HCT116 (cell line): ENCODE measurements at regions not wholly inside any gene's neighbourhood (a gene's known extent, or its start where the extent isn't known, plus 50 kb on each side); places are given as distances from the start of the nearest gene placed in this dataset.
"Not testable (repeated sequence)": the region's sequence is repeated elsewhere in the genome, so short reads cannot be mapped to it uniquely, and the experiment has no call there.

Experiments used
- ATAC-seq: fragments of 200-7000 bp; cut with Tn5 transposase; 2 replicates; pipeline ENCODE4 v1.9.1; 2020; ENCODE audit warnings: mild to moderate bottlenecking, moderate library complexity
- BruUV-seq: library from RNA; stranded (reverse); fragments of 400-500 nt; replicated peaks from 2 replicates; lab custom pipeline; 2021; lab: Mats Ljungman, UMichigan
- CTCF ChIA-PET: fragments of 300-600 bp; sonication (Branson Sonifier 250); formaldehyde crosslinking; loops from one replicate; lab custom pipeline; 2021; ENCODE audit warnings: antibody characterized with exemption; lab: Charles Lee
- POLR2A ChIA-PET: fragments of 300-600, 350-600 bp; sonication (Branson Sonifier 250); formaldehyde crosslinking; loops from one replicate; lab custom pipeline; 2021; ENCODE audit warnings: antibody characterized with exemption; lab: Charles Lee
- RAD21 ChIA-PET, 2 experiments: fragments of 300-600 bp; sonication (Branson Sonifier 250); formaldehyde crosslinking; loops; one replicate each; lab custom pipeline; 2023; ENCODE audit warnings: low total read pairs in 2 of 2; ENCODE audit not compliant: uncharacterized antibody in 2 of 2, unreplicated experiment in 2 of 2, low non-redundant PET in 1 of 2; lab: Charles Lee
- DNase-seq: peaks from one replicate; pipeline ENCODE4 v3.0.0-alpha.2; 2010; ENCODE audit warnings: low read depth, low spot score
- H2AFZ ChIP-seq: fragments of 200-600 bp; shearing (Covaris generic), sonication (generic); 2 replicates; pipeline ENCODE4 v1.6.1; 2017; ENCODE audit warnings: low read depth, mixed run types, mixed read lengths, antibody characterized with exemption, low read length; ENCODE audit not compliant: poor library complexity, severe bottlenecking
- H3K27ac ChIP-seq: 2 replicates; pipeline ENCODE4 v1.5.1; 2012; ENCODE audit warnings: low read depth, low read length
- H3K27me3 ChIP-seq: fragments of 200-600 bp; sonication (generic); 2 replicates; pipeline ENCODE4 v1.6.1; 2016; ENCODE audit warnings: mixed run types, low read length, mixed read lengths; ENCODE audit not compliant: insufficient read depth
- H3K36me3 ChIP-seq, 2 experiments: fragments of 200-500 bp in 1 of 2; fragments of 200-600 bp in 1 of 2; sonication (Bioruptor generic) in 1 of 2; sonication (generic) in 1 of 2; 2 replicates each; pipeline versions ENCODE4 v1.5.1 to v1.6.1; 2014 to 2016; ENCODE audit warnings: low read length in 2 of 2, inconsistent platforms in 1 of 2, mixed read lengths in 1 of 2, mixed run types in 1 of 2; ENCODE audit not compliant: insufficient read depth in 2 of 2, control insufficient read depth in 1 of 2
- H3K4me1 ChIP-seq, 2 experiments: fragments of 200-600 bp in 1 of 2; sonication (generic) in 1 of 2; 2 replicates each; pipeline versions ENCODE4 v1.5.1 to v1.6.1; 2012 to 2017; ENCODE audit warnings: low read length in 2 of 2, inconsistent platforms in 1 of 2, mild to moderate bottlenecking in 1 of 2, mixed read lengths in 1 of 2, mixed run types in 1 of 2, moderate library complexity in 1 of 2; ENCODE audit not compliant: insufficient read depth in 2 of 2, control insufficient read depth in 1 of 2
- H3K4me2 ChIP-seq: fragments of 200-600 bp; sonication (generic); 2 replicates; pipeline ENCODE4 v1.6.1; 2017; ENCODE audit warnings: mixed run types, low read length, mixed read lengths
- H3K4me3 ChIP-seq, 2 experiments: fragments of 200-600 bp in 1 of 2; sonication (generic) in 1 of 2; replicated peaks in 1 of 2; 2 replicates each; pipeline ENCODE4 v1.5.1; 2011 to 2016; ENCODE audit warnings: low read length in 2 of 2, control low read depth in 1 of 2, low read depth in 1 of 2, mild to moderate bottlenecking in 1 of 2, mixed read lengths in 1 of 2, mixed run types in 1 of 2
- H3K79me2 ChIP-seq: fragments of 200-600 bp; sonication (generic); 2 replicates; pipeline ENCODE4 v1.6.1; 2017; ENCODE audit warnings: mild to moderate bottlenecking, mixed run types, low read length, moderate library complexity, mixed read lengths; ENCODE audit not compliant: insufficient read depth
- H3K9ac ChIP-seq: fragments of 200-600 bp; sonication (generic); 2 replicates; pipeline ENCODE4 v1.6.1; 2016; ENCODE audit warnings: low read length, mixed read lengths
- H3K9me2 ChIP-seq: fragments of 200-600 bp; sonication (generic), shearing (Covaris generic); 2 replicates; pipeline ENCODE4 v1.6.1; 2017; ENCODE audit warnings: mixed run types, mild to moderate bottlenecking, moderate library complexity; ENCODE audit not compliant: insufficient read depth
- H3K9me3 ChIP-seq, 2 experiments: fragments of 200-500 bp in 1 of 2; fragments of 200-600 bp in 1 of 2; sonication (Bioruptor generic) in 1 of 2; sonication (generic) in 1 of 2; 2 replicates each; pipeline ENCODE4 v1.6.1; 2014 to 2017; ENCODE audit warnings: low read length in 2 of 2, mixed read lengths in 2 of 2, inconsistent platforms in 1 of 2, low read depth in 1 of 2, mild to moderate bottlenecking in 1 of 2, mixed run types in 1 of 2, moderate library complexity in 1 of 2; ENCODE audit not compliant: control insufficient read depth in 1 of 2, insufficient read depth in 1 of 2
- H4K20me1 ChIP-seq: fragments of 200-600 bp; sonication (generic), shearing (Covaris generic); 2 replicates; pipeline ENCODE4 v1.6.1; 2017; ENCODE audit warnings: mixed run types, mild to moderate bottlenecking, moderate library complexity; ENCODE audit not compliant: insufficient read depth
- CBX3 ChIP-seq: IDR thresholded peaks from 2 replicates; pipeline ENCODE4 v1.6.1; 2012; ENCODE audit warnings: low read depth
- CTCF ChIP-seq, 3 experiments: fragments of 200-600 bp in 1 of 3; sonication (generic) in 1 of 3; IDR thresholded peaks in 2 of 3; conservative IDR thresholded peaks in 1 of 3; 2 replicates each; pipeline ENCODE4 v1.5.1; 2012 to 2017; ENCODE audit warnings: low read depth in 2 of 3, low read length in 2 of 3, antibody characterized with exemption in 1 of 3, borderline replicate concordance in 1 of 3, control low read depth in 1 of 3, mild to moderate bottlenecking in 1 of 3, mixed read lengths in 1 of 3, mixed run types in 1 of 3, moderate library complexity in 1 of 3; ENCODE audit not compliant: insufficient read depth in 1 of 3
- EGR1 ChIP-seq: IDR thresholded peaks from 2 replicates; pipeline ENCODE4 v1.6.1; 2012; ENCODE audit warnings: low read depth
- ELF1 ChIP-seq: IDR thresholded peaks from 2 replicates; pipeline ENCODE4 v1.6.1; 2012; ENCODE audit warnings: low read depth, borderline replicate concordance
- POLR2A ChIP-seq: IDR thresholded peaks from 2 replicates; pipeline ENCODE4 v1.7.0; 2011; ENCODE audit warnings: borderline replicate concordance; ENCODE audit not compliant: insufficient read depth, insufficient read length; ENCODE audit errors: extremely low read depth
- POLR2AphosphoS5 ChIP-seq: IDR thresholded peaks from 2 replicates; pipeline ENCODE4 v1.6.1; 2011; ENCODE audit warnings: mild to moderate bottlenecking, low read depth, low read length, moderate library complexity
- RAD21 ChIP-seq: IDR thresholded peaks from 2 replicates; pipeline ENCODE4 v1.6.1; 2012; ENCODE audit warnings: low read depth, mild to moderate bottlenecking
- SIN3A ChIP-seq: IDR thresholded peaks from 2 replicates; pipeline ENCODE4 v1.6.1; 2012; ENCODE audit warnings: low read depth
- SRF ChIP-seq: IDR thresholded peaks from 2 replicates; pipeline ENCODE4 v1.6.1; 2012; ENCODE audit warnings: low read depth
- TCF7L2 ChIP-seq: IDR thresholded peaks from 2 replicates; pipeline ENCODE4 v1.7.0; 2011; ENCODE audit warnings: borderline replicate concordance, inconsistent platforms; ENCODE audit not compliant: insufficient read depth, insufficient read length; ENCODE audit errors: extremely low read depth
- YY1 ChIP-seq: IDR thresholded peaks from 2 replicates; pipeline ENCODE4 v1.6.1; 2011; ENCODE audit warnings: low read length, low read depth, moderate library complexity, mild to moderate bottlenecking; ENCODE audit not compliant: insufficient replicate concordance; ENCODE audit errors: extremely low read depth
- ZFX ChIP-seq: fragments of 450-650 bp; IDR thresholded peaks from 2 replicates; pipeline ENCODE4 v1.6.1; 2017
- intact Hi-C: fragments of 100-400 bp; cut with micrococcal nuclease; formaldehyde crosslinking; loops from 2 replicates; pipeline ENCODE4 v1.10.0; 2022

DNA sequence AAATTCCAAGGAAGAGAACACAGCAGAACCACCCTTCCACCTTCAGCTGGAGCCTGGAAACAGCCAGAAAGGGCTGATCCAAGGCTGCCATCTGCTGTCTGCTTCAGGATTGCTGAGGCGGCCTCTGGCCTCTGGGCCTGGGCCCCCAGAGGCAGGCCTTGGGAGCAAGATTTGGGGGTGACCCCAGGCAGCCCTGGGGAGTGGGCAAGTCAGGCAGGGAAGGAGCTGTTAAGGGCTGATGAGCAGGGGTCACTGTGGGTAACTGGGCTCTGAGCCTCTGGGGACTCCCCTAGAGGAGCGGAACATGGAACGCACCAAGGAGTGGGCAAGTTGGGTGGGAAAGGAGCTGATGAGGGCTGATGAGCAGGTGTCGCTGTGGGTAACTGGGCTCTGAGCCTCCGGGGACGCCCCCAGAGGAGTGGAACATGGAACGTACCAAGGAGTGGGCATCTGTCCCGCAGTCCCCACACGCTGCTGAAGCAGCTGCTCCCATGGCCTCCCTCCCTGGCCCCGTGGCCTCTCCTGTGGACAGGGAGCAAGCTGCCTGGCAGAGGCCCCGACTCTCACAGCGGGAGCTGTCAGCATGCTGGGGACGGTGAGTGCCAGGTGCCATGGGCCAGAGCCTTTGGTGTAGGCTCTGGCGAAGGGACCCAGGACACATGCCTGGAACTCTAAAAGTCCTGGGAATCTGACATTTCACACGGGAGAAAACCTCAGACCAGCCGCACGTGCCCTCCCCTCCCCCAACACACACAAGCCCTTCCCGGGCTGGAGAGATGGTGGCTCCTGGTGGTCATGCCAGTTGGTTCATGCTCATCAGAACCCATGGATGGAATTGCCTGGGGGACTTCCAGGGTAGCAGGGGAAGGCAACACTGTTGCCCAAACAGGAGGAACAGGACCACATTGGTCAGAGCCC, 148.8 kb downstream of the NPIPB11 start:
- BruUV-seq, H3K36me3 ChIP-seq, POLR2A ChIA-PET, CTCF ChIA-PET, H3K9ac ChIP-seq, H3K79me2 ChIP-seq, H4K20me1 ChIP-seq, H3K27ac ChIP-seq, H3K4me2 ChIP-seq, H3K9me3 ChIP-seq, H3K9me2 ChIP-seq, H2AFZ ChIP-seq, H3K4me3 ChIP-seq, DNase-seq, H3K27me3 ChIP-seq: not testable (repeated sequence)
- intact Hi-C loops, result loop anchor here (10.0 kb wide), 1 partner anchor 283 kb away; the partner anchor contains the start of gene SPNS1
- H3K4me1 ChIP-seq, result peaks cover 0 to 14% of the 10 kb centered on the region in 2 experiments; a peak in 3 of 4 replicates
- peak; percentile 48 for ATAC-seq
- RAD21 ChIA-PET, result interaction anchor here in 1 of 2 experiments (1.0 kb wide), 1 partner anchor 284 kb away, joined by 4 read pairs; no protein-coding TSS in a partner anchor
- peak in 2 of 3 experiments; percentile 24 to 32; a peak in 4 of 6 replicates for TF ChIP-seq CTCF (IDR thresholded peaks at IDR 0.05 in 2 of 3, conservative IDR thresholded peaks at IDR 0.05 in 1 of 3; ENCODE audit: borderline replicate concordance in 1 of 3, insufficient read depth in 1 of 3, low read depth in 2 of 3, low read length in 2 of 3)
- TF ChIP-seq RAD21, result peak; percentile 61

- Histone ChIP-seq H3K36me3 (no peaks in the 10 kb centered on the region), H3K79me2 (no peaks in the 10 kb centered on the region), H3K9me2 (no peaks in the 10 kb centered on the region), H3K4me2 (no peak overlapping the region), H3K9me3 (no peaks in the 10 kb centered on the region), H3K27me3 (no peaks in the 10 kb centered on the region), H4K20me1 (no peaks in the 10 kb centered on the region), H3K27ac (no peak overlapping the region), H2AFZ (no peak overlapping the region), H3K4me1 (peaks cover 0 to 8% of the 10 kb centered on the region in 2 experiments; a peak in 3 of 4 replicates), H3K9ac (no peak overlapping the region), H3K4me3 (no peak overlapping the region)
- ATAC-seq, result no peak
- POLR2A ChIA-PET, result no interaction called here
- DNase-seq, result no peak
- intact Hi-C loops, result loop anchor here (10.0 kb wide), 1 partner anchor 282 kb away; the partner anchor contains the start of gene SPNS1
- RAD21 ChIA-PET, result interaction anchor here in 1 of 2 experiments (1.0 kb wide), 1 partner anchor 283 kb away, joined by 4 read pairs; no protein-coding TSS in a partner anchor
- no TSS peak for BruUV-seq
- CTCF ChIA-PET, result no interaction called here
- TF ChIP-seq TCF7L2, result no peak
- TF ChIP-seq CBX3, result no peak
- no peak for TF ChIP-seq ZFX
- TF ChIP-seq POLR2AphosphoS5, result no peak
- TF ChIP-seq SRF, result no peak
- TF ChIP-seq POLR2A, result no peak
- no peak for TF ChIP-seq CTCF (IDR thresholded peaks at IDR 0.05 in 2 of 3, conservative IDR thresholded peaks at IDR 0.05 in 1 of 3; ENCODE audit: borderline replicate concordance in 1 of 3, insufficient read depth in 1 of 3, low read depth in 2 of 3, low read length in 2 of 3)
- no peak for TF ChIP-seq YY1
- TF ChIP-seq RAD21, result no peak
- no peak for TF ChIP-seq SIN3A
- TF ChIP-seq ELF1, result no peak
- TF ChIP-seq EGR1, result no peak
These were observed 150.0 kb downstream of the NPIPB11 start for GRCh38 chr16:29256501-29256981.
